NCI-H1436 (cell line): ENCODE measurements at regions not wholly inside any gene's neighbourhood (a gene's known extent, or its start where the extent isn't known, plus 50 kb on each side); places are given as distances from the start of the nearest gene placed in this dataset.

ENCODE experiments used
- DNase-seq: peaks from one replicate; lab custom pipeline; 2025; lab: John Stamatoyannopoulos, UW

DNA sequence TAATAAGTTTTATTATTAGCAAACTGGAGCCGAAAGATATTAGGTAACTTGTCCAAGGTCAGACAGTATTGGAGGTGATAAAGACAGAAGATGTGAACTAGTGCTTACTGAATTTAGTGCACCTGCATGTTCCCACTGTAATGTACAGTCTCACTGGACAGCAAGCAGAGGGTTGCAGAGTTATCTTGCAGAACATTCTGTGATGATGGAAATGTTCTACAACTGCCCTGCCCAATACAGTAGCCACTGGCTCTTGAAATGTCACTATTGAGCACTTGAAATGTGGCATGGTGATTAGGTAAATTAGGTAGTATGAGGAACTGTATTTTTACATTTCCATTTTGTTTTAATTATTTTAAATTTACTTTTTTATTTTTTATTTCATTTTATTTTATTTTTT lies 356.6 kb downstream of the EPHA4 start:
- no peak for DNase-seq

- no peak for DNase-seq
Measured at GRCh38 chr2:221216636-221217035, 355.5 kb downstream of the EPHA4 start.

GRCh38 chr2:221225752-221226151 lies 346.4 kb downstream of the EPHA4 start:
- no peak for DNase-seq

DNA sequence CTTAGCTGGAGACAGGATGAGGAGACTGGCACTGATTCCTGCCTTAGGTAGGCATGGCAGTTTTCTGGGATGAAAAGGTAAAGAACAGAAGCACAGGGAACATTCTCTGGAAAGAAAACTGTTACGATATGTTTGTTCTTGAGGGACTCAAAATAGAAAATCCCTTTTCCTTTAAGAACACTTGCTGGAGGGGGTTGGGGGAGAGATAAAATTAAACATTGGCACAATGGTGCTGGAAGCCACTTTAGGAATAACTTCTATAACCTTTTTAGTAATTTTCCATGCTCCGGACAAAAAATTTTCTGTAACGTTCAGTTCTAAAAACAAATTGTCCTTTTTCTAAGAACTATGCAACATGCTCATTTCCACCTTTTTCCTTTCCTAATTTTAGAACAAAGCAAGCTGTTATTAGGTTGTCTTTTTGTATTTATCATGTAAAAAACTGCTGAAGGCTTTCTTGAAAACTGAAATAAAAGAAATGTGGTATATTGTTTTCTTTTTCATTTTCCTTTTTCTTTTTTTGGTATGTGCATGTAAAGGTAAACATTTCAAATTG lies 343.8 kb downstream of the EPHA4 start:
- no peak for DNase-seq

GRCh38 chr2:221229099-221229498 lies 343.0 kb downstream of the EPHA4 start:
- no peak for DNase-seq

GRCh38 chr2:221231511-221231910 lies 340.6 kb downstream of the EPHA4 start:
- DNase-seq: no peak

- no peak for DNase-seq
Measured at GRCh38 chr2:221235941-221236340, 336.2 kb downstream of the EPHA4 start.

- no peak for DNase-seq
Measured at GRCh38 chr2:221241072-221241471, 331.0 kb downstream of the EPHA4 start.

GRCh38 chr2:221243771-221244170 lies 328.3 kb downstream of the EPHA4 start:
- no peak for DNase-seq

DNA sequence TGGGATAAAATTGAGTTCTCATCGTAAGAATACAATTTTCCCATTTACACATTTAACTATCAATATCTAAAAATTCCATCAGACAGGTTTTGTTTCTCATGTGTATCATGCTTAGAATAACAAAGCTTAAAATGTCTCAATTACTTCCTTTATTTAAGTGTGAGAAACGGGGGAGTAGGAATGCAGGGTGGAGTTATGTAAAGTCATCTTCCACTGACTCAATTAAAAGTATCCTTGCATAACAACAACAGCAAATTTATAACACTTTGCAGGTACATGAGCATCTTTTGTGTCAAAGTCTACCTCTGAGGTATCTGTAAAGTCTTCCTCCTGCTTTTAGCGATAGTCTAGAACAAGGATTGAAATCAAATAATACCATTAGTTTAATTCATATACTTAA lies 327.1 kb downstream of the EPHA4 start:
- no peak for DNase-seq

- no peak for DNase-seq
Measured at GRCh38 chr2:221245772-221246171, 326.3 kb downstream of the EPHA4 start.

GRCh38 chr2:221254299-221254698 lies 317.8 kb downstream of the EPHA4 start:
- DNase-seq: no peak

DNA sequence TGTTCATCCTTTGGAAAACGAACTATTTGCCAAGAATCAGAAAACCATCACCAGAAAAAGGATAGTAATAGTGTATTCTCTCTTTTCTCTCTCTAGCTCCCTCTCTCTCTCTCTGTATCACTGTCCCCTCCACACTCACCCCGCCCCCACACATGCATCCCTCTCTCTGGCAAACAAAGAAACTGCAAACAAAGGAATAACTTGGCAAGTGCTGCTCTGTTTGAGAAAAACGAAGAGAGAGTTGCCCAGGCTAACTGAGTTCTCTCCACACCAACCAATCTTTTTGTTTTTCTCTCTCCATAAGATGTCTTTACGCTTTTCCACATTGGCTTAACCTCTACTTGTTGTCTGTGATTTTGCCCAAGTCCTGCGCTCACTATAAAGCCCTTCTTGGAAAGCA lies 316.2 kb downstream of the EPHA4 start:
- DNase-seq: no peak

DNA sequence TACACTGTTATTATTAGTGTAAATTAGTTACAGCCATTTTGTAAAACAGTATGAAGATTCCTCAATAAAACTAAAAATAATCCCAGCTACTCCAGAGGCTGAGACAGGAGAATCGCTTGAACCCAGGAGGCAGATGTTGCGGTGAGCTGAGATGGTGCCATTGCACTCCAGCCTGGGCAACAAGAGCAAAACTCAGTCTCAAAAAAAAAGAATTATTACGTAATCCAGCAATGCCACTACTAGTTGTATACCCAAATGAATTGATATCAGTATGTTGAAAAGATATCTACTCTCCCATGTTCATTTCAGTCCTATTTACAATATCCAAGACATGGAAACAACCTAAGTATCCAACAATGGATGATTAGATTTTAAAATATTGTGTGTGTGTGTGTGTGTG lies 313.6 kb downstream of the EPHA4 start:
- no peak for DNase-seq

GRCh38 chr2:221262651-221263050 lies 309.5 kb downstream of the EPHA4 start:
- DNase-seq: no peak

DNA sequence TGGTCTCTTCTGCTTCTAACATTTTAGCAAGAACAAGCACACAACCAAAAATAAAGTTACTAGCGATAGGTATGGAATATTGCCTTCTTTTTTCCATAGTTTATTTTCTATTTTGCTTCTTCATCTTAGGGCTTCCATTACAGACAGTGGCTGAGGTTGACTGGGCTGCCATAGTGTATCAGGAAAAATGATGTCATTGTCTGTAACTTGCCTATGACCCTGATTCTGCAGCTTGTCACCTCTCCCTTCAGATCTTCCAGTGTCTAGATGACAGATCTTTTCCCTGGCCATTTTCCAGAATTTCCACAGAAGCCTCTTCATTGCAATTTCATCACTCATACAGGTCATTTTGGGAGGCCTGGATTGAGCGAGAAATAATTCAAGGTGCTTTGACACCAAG lies 308.5 kb downstream of the EPHA4 start:
- no peak for DNase-seq

- DNase-seq: no peak
Measured at GRCh38 chr2:221264318-221264717, 307.8 kb downstream of the EPHA4 start.

DNA sequence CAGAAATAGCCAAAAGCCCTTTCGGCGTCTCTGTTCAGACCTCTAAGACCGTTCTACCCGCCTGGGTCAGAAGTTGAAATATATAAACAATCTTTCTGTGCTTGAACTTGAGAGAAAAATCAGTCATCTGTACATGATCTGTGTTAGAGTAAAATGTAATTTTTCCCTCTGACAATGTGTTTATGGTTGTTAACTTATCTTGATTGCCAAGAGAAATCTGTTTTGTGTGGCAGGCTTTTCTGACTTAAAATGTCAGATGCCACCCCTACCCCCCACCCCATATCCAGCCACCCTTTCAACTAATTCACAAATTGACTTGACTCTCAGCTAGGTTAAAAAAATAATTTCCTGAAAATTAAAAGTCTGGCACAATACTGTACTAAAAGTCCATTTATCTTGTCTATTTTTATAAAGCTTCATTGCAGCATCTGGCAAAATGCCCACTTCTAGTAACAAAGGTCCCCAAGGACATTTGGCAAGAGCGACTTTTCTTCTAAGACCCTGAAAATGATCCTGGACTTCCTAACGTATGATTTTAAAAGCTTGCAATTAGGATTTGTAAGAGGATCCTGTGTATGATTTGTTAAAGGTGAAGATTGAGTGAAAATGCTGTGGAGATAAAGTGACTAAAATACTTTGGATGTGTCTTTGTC lies 304.2 kb downstream of the EPHA4 start:
- DNase-seq: no peak

DNA sequence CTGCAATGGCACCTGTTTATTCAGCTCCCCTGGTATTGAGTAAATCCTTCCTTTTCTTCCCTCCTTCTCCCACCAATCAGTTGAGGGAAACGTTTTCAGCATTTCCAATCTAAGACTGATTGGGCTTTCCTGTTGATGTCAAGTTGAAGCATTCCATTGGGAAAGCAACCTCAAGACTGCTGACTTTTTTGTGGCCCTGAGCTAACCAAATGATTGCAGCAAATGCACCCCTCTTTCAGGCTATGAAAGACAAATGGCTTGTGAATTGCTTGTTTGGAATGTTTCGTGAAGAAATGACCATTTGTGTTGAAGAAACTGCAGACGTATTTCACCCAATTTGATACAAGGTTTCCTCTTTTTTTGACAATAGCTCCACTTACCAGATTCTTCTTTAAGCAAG lies 303.5 kb downstream of the EPHA4 start:
- no peak for DNase-seq

DNA sequence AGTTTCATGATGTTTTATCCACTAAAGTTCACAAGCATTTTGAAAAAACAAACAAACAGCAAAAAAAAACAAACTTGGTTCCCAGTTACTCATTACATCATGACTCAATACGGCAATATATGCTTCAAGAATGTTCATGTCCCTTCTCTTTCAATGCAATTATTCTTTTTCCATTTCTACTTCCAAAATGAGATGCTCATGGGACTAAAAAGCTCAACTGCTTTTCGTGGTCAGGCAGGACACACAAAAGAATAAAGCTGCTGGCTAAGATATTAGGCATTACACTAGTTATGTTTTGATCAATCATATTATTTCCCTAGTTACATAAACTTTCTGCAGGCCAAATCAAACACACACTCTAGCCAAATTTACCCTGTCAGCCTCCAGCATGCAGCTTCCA lies 301.3 kb downstream of the EPHA4 start:
- no peak for DNase-seq

GRCh38 chr2:221272729-221273128 lies 299.4 kb downstream of the EPHA4 start:
- no peak for DNase-seq

GRCh38 chr2:221276033-221276432 lies 296.1 kb downstream of the EPHA4 start:
- DNase-seq: no peak

GRCh38 chr2:221276601-221277000 lies 295.5 kb downstream of the EPHA4 start:
- DNase-seq: no peak

GRCh38 chr2:221282386-221282785 lies 289.7 kb downstream of the EPHA4 start:
- DNase-seq: no peak
